Right atrium auricular region (tissue), 2 donors: ENCODE measurements at regions not wholly inside any gene's neighbourhood (a gene's known extent, or its start where the extent isn't known, plus 50 kb on each side); places are given as distances from the start of the nearest gene placed in this dataset.

Experiments used
- DNase-seq: peaks from one replicate; pipeline ENCODE4 v3.0.0-alpha.2; 2019; ENCODE audit warnings: low spot score
- H3K27ac ChIP-seq, 2 donors: fragments of 200-600 bp; sonication (generic); 1 replicate in 1 of 2; 2 replicates in 1 of 2; pipeline ENCODE4 v1.5.1; 2016 to 2019
- H3K27me3 ChIP-seq, 2 donors: fragments of 200-600 bp; sonication (generic); one replicate each; pipeline versions ENCODE4 v1.5.1 to v1.6.0; 2017 to 2019
- H3K36me3 ChIP-seq: fragments of 200-600 bp; sonication (generic); one replicate; pipeline ENCODE4 v1.5.1; 2016
- H3K4me1 ChIP-seq, 2 donors: fragments of 200-600 bp; sonication (generic); one replicate each; pipeline versions ENCODE4 v1.5.1 to v1.6.0; 2017 to 2019
- H3K4me3 ChIP-seq, 2 donors: fragments of 200-600 bp; sonication (generic); 1 replicate in 1 of 2; 2 replicates in 1 of 2; pipeline ENCODE4 v1.5.1; 2017 to 2019; ENCODE audit warnings: mild to moderate bottlenecking in 1 of 2, moderate library complexity in 1 of 2
- H3K9me3 ChIP-seq, 2 donors: fragments of 200-600 bp; sonication (generic); one replicate each; pipeline ENCODE4 v1.5.1; 2019
- CTCF ChIP-seq, 2 donors: fragments of 200-600 bp; sonication (generic); IDR thresholded peaks; one replicate each; pipeline ENCODE4 v1.5.1; 2019; ENCODE audit warnings: antibody characterized with exemption in 2 of 2

DNA sequence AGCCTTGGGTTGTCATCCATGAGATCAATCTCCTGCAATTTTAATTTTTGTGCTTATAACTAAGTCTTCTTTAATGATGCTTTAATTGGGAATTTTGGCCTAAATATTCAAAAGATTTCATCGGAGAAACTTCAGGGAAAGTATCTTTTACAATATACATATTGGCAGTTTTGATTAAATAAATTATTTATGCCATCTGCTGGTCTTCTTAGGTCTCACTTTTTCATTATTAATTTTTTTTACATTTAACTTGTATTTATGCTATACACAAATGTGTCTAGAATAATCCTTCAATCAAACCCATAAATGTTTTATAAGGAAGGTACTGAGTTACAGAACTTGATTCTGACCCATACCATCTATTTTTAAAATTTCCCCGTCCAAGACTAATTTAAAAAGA is 95.1 kb upstream of the XPO1 start:
- H3K4me1 ChIP-seq: no peaks in the 10 kb centered on the region
- H3K27ac ChIP-seq: no peak overlapping the region
- DNase-seq: no peak
- H3K4me3 ChIP-seq: no peak overlapping the region
- no peaks in the 10 kb centered on the region for H3K27me3 ChIP-seq
- TF ChIP-seq CTCF (IDR thresholded peaks at IDR 0.05): peak in 1 of 2 donors; percentile 11
- H3K9me3 ChIP-seq: no peaks in the 10 kb centered on the region
- H3K36me3 ChIP-seq: no peaks in the 10 kb centered on the region

- DNase-seq: no peak
- Histone ChIP-seq H3K9me3 (no peaks in the 10 kb centered on the region), H3K4me3 (no peak overlapping the region), H3K27ac (no peak overlapping the region), H3K36me3 (no peaks in the 10 kb centered on the region), H3K27me3 (no peaks in the 10 kb centered on the region), H3K4me1 (no peaks in the 10 kb centered on the region)
- no peak for TF ChIP-seq CTCF (IDR thresholded peaks at IDR 0.05)
These were observed 94.4 kb upstream of the XPO1 start for GRCh38 chr2:61632276-61633169.

GRCh38 chr2:61631321-61631720 is 93.2 kb upstream of the XPO1 start:
- Histone ChIP-seq H3K27ac (no peak overlapping the region), H3K27me3 (no peaks in the 10 kb centered on the region), H3K9me3 (no peaks in the 10 kb centered on the region), H3K4me3 (no peak overlapping the region), H3K4me1 (no peaks in the 10 kb centered on the region), H3K36me3 (no peaks in the 10 kb centered on the region)
- no peak for TF ChIP-seq CTCF (IDR thresholded peaks at IDR 0.05)
- DNase-seq: no peak

- no peaks in the 10 kb centered on the region for H3K4me1 ChIP-seq
- H3K9me3 ChIP-seq: no peaks in the 10 kb centered on the region
- no peak overlapping the region for H3K4me3 ChIP-seq
- no peak for DNase-seq
- no peaks in the 10 kb centered on the region for H3K27me3 ChIP-seq
- H3K27ac ChIP-seq: no peak overlapping the region
- no peaks in the 10 kb centered on the region for H3K36me3 ChIP-seq
- no peak for TF ChIP-seq CTCF (IDR thresholded peaks at IDR 0.05)
These were observed 88.7 kb upstream of the XPO1 start for GRCh38 chr2:61626827-61627226.

GRCh38 chr2:61623747-61624146 is 85.6 kb upstream of the XPO1 start:
- no peak overlapping the region for H3K4me3 ChIP-seq
- no peak for TF ChIP-seq CTCF (IDR thresholded peaks at IDR 0.05)
- H3K9me3 ChIP-seq: no peaks in the 10 kb centered on the region
- H3K4me1 ChIP-seq: no peaks in the 10 kb centered on the region
- H3K36me3 ChIP-seq: no peaks in the 10 kb centered on the region
- no peak for DNase-seq
- H3K27ac ChIP-seq: no peak overlapping the region
- H3K27me3 ChIP-seq: no peaks in the 10 kb centered on the region
